BE2C (cell line): ENCODE measurements at regions not wholly inside any gene's neighbourhood (a gene's known extent, or its start where the extent isn't known, plus 50 kb on each side); places are given as distances from the start of the nearest gene placed in this dataset.

Source experiments
- DNase-seq: peaks from one replicate; pipeline ENCODE4 v3.0.0-alpha.2; 2020
- H3K27me3 ChIP-seq: fragments of 250-450 bp; sonication (Bioruptor Pico); 2 replicates; pipeline ENCODE4 v1.5.1; 2020; ENCODE audit warnings: mild to moderate bottlenecking
- H3K36me3 ChIP-seq: fragments of 250-450 bp; sonication (Bioruptor Pico); 2 replicates; pipeline ENCODE4 v1.5.1; 2020; ENCODE audit warnings: mild to moderate bottlenecking
- H3K4me1 ChIP-seq: fragments of 250-450 bp; sonication (Bioruptor Pico); 2 replicates; pipeline ENCODE4 v1.5.1; 2020
- H3K4me3 ChIP-seq: 2 replicates; pipeline ENCODE4 v1.5.1; 2011; ENCODE audit warnings: low read depth, low read length
- H3K9me3 ChIP-seq: fragments of 250-450 bp; sonication (Bioruptor Pico); 2 replicates; pipeline ENCODE4 v1.5.1; 2020
- TF ChIP-seq, protein P1 (sequence below): IDR thresholded peaks from 2 replicates; pipeline ENCODE4 v1.5.1; 2012; ENCODE audit warnings: mild to moderate bottlenecking, low read depth, low read length

GRCh38 chr6:119459207-119459974 is 109.8 kb upstream of the MAN1A1 start:
- Histone ChIP-seq H3K36me3 (no peaks in the 10 kb centered on the region), H3K4me1 (no peaks in the 10 kb centered on the region), H3K27me3 (no peaks in the 10 kb centered on the region), H3K4me3 (no peak overlapping the region), H3K9me3 (no peaks in the 10 kb centered on the region)
- TF ChIP-seq, protein P1, sequence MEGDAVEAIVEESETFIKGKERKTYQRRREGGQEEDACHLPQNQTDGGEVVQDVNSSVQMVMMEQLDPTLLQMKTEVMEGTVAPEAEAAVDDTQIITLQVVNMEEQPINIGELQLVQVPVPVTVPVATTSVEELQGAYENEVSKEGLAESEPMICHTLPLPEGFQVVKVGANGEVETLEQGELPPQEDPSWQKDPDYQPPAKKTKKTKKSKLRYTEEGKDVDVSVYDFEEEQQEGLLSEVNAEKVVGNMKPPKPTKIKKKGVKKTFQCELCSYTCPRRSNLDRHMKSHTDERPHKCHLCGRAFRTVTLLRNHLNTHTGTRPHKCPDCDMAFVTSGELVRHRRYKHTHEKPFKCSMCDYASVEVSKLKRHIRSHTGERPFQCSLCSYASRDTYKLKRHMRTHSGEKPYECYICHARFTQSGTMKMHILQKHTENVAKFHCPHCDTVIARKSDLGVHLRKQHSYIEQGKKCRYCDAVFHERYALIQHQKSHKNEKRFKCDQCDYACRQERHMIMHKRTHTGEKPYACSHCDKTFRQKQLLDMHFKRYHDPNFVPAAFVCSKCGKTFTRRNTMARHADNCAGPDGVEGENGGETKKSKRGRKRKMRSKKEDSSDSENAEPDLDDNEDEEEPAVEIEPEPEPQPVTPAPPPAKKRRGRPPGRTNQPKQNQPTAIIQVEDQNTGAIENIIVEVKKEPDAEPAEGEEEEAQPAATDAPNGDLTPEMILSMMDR: no peak
- no peak for DNase-seq

DNA sequence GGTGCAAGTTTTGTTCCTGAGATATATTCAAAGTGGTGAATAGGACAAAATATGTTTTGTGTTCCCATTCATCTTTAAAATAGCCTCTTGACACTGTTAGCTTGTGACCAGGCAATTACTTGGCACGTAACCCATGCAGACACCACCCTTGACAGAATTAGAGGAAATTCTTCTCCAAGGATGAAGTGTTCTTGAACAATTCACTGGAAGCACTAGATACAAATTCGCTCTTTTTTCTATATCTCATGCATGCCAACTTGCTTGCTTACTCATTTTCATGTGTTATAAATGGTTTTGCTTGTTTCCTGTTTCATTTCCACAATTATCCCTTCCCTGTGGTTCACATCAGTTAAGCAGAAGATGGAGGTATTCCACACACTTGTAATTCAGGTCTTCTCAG is 105.2 kb upstream of the MAN1A1 start:
- TF ChIP-seq, protein P1: no peak
- no peaks in the 10 kb centered on the region for H3K27me3 ChIP-seq
- no peak overlapping the region for H3K4me3 ChIP-seq
- no peaks in the 10 kb centered on the region for H3K9me3 ChIP-seq
- H3K36me3 ChIP-seq: no peaks in the 10 kb centered on the region
- DNase-seq: no peak
- H3K4me1 ChIP-seq: no peaks in the 10 kb centered on the region

GRCh38 chr6:119453242-119454200 is 104.0 kb upstream of the MAN1A1 start:
- no peak for DNase-seq
- Histone ChIP-seq H3K4me1 (no peaks in the 10 kb centered on the region), H3K4me3 (no peak overlapping the region), H3K36me3 (no peaks in the 10 kb centered on the region), H3K27me3 (no peaks in the 10 kb centered on the region), H3K9me3 (no peaks in the 10 kb centered on the region)
- TF ChIP-seq, protein P1: no peak

DNA sequence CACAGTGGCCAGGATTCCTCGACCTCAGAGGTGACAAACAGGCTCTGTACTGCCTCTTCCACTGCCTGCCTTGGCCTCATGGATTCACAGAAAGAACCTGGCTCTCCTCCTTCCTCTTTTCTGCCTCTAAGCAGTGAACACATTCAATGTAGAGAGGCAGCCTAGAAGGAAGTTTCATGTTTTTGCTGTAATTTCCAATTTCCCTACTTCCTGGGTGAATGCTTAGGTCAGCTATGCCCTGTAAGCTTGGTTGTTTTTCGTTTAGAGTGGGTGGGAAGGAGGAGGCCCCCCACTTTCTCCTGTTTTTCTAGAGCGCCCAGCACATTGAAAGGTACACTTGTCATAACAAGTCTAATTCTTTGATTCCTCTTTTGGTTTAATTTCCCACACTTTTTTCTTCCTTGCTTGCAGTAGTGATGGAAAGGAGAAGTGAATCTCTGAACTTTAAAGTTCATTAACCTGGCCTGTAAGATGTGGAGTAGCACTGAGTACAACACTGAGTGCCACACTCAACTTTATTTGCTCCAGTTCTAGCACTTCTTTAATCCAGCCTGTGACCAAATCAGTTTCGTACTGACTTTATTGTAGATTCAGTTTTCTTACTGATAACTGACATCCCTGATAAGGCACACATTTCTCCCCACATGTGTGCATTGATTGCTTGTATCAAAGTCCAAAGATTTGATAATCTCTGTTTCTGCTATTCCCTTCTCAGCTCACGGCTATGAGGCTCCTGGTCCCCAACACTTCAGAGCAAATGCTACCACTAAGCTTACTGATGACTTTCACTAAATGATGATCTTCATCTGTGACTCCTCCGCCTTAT is 100.0 kb upstream of the MAN1A1 start:
- Histone ChIP-seq H3K9me3 (no peaks in the 10 kb centered on the region), H3K4me1 (no peaks in the 10 kb centered on the region), H3K27me3 (no peaks in the 10 kb centered on the region), H3K36me3 (no peaks in the 10 kb centered on the region), H3K4me3 (no peak overlapping the region)
- TF ChIP-seq, protein P1: no peak
- DNase-seq: no peak

- Histone ChIP-seq H3K36me3 (no peaks in the 10 kb centered on the region), H3K4me3 (no peak overlapping the region), H3K27me3 (no peaks in the 10 kb centered on the region), H3K9me3 (no peaks in the 10 kb centered on the region), H3K4me1 (no peaks in the 10 kb centered on the region)
- no peak for DNase-seq
- TF ChIP-seq, protein P1: no peak
Measured at GRCh38 chr6:119447921-119448320, 98.4 kb upstream of the MAN1A1 start.
